Endothelial cell of umbilical vein (primary cell): ENCODE measurements at regions not wholly inside any gene's neighbourhood (a gene's known extent, or its start where the extent isn't known, plus 50 kb on each side); places are given as distances from the start of the nearest gene placed in this dataset.

ENCODE experiments used
- CTCF ChIP-seq, 2 donors: IDR thresholded peaks; 1 replicate in 1 of 2; 2 replicates in 1 of 2; pipeline ENCODE4 v1.5.1; 2011; ENCODE audit warnings: low read length in 2 of 2, mild to moderate bottlenecking in 2 of 2, moderate library complexity in 2 of 2, control low read depth in 1 of 2, inconsistent platforms in 1 of 2, low read depth in 1 of 2; ENCODE audit not compliant: insufficient read depth in 1 of 2; ENCODE audit errors: extremely low read depth in 1 of 2
- MAX ChIP-seq: IDR thresholded peaks from 2 replicates; pipeline ENCODE4 v1.6.1; 2011; ENCODE audit not compliant: insufficient read depth, insufficient read length
- MYC ChIP-seq: IDR thresholded peaks from one replicate; pipeline ENCODE4 v1.6.1; 2011; ENCODE audit warnings: mild to moderate bottlenecking, low read depth, low read length
- POLR2A ChIP-seq: IDR thresholded peaks from 2 replicates; pipeline ENCODE4 v1.6.1; 2012; ENCODE audit warnings: low read depth, mild to moderate bottlenecking, control low read depth, low read length
- POLR2AphosphoS5 ChIP-seq: IDR thresholded peaks from 2 replicates; pipeline ENCODE4 v1.6.1; 2012; ENCODE audit warnings: low read depth, mild to moderate bottlenecking, control low read depth, low read length, moderate library complexity; ENCODE audit not compliant: insufficient read depth

GRCh38 chr18:77571743-77572142, 322.1 kb downstream of the GALR1 start:
- TF ChIP-seq CTCF (IDR thresholded peaks at IDR 0.05; ENCODE audit: extremely low read depth in 1 of 2, insufficient read depth in 1 of 2, low read depth in 1 of 2, low read length in 2 of 2), result no peak
- TF ChIP-seq MYC, result no peak
- no peak for TF ChIP-seq POLR2A
- no peak for TF ChIP-seq POLR2AphosphoS5
- TF ChIP-seq MAX, result no peak
